C4-2B (cell line): ENCODE measurements at regions not wholly inside any gene's neighbourhood (a gene's known extent, or its start where the extent isn't known, plus 50 kb on each side); places are given as distances from the start of the nearest gene placed in this dataset.
"Not testable (repeated sequence)": the region's sequence is repeated elsewhere in the genome, so short reads cannot be mapped to it uniquely, and the experiment has no call there.

Experiments used
- CTCF ChIP-seq: fragments of 450-650 bp; conservative IDR thresholded peaks from 2 replicates; pipeline ENCODE4 v1.5.1; 2017; ENCODE audit warnings: mild to moderate bottlenecking
- ZFX ChIP-seq: fragments of 450-650 bp; IDR thresholded peaks from 2 replicates; pipeline ENCODE4 v1.6.1; 2017

- not testable (repeated sequence) for TF ChIP-seq CTCF, ZFX
These were observed 59.5 kb upstream of the PNPLA4 start for GRCh38 chrX:7986738-7987137.
